ENCODE measurements at regions not wholly inside any gene's neighbourhood (a gene's known extent, or its start where the extent isn't known, plus 50 kb on each side); places are given as distances from the start of the nearest gene placed in this dataset.

GRCh38 chr2:217262911-217263310 lies 403.0 kb upstream of the TNP1 start:
- Histone ChIP-seq H3K27ac (no peak overlapping the region), H3K4me3 (no peak overlapping the region)

GRCh38 chr2:217261452-217261851 lies 401.6 kb upstream of the TNP1 start:
- no peak overlapping the region for H3K4me3 ChIP-seq
- peak overlapping the region in 1 of 21 experiments; percentile 22 for H3K27ac ChIP-seq

GRCh38 chr2:217260441-217261115 lies 400.7 kb upstream of the TNP1 start:
- Histone ChIP-seq H3K27ac (peak overlapping the region in 1 of 21 experiments; percentile 10), H3K4me3 (no peak overlapping the region)

GRCh38 chr2:217258170-217258569 lies 398.3 kb upstream of the TNP1 start:
- Histone ChIP-seq H3K4me3 (no peak overlapping the region), H3K27ac (no peak overlapping the region)

- Histone ChIP-seq H3K4me3 (no peak overlapping the region), H3K27ac (no peak overlapping the region)
Observed at GRCh38 chr2:217256251-217256650, 396.4 kb upstream of the TNP1 start.

- Histone ChIP-seq H3K4me3 (no peak overlapping the region), H3K27ac (no peak overlapping the region)
Observed at GRCh38 chr2:217254111-217254510, 394.2 kb upstream of the TNP1 start.

- H3K27ac ChIP-seq = no peak overlapping the region
- H3K4me3 ChIP-seq = no peak overlapping the region
Observed at GRCh38 chr2:217252181-217252580, 392.3 kb upstream of the TNP1 start.

GRCh38 chr2:217250013-217250524 lies 390.2 kb upstream of the TNP1 start:
- no peak overlapping the region for H3K27ac ChIP-seq

GRCh38 chr2:217249121-217250012 lies 389.5 kb upstream of the TNP1 start:
- peak overlapping the region in 2 of 21 experiments; percentile 21 to 51 for H3K27ac ChIP-seq

More at GRCh38 chr2:217250013-217250524, 390.2 kb upstream of the TNP1 start:
- H3K4me3 ChIP-seq = no peak overlapping the region

GRCh38 chr2:217248312-217248935 lies 388.6 kb upstream of the TNP1 start:
- Histone ChIP-seq H3K4me3 (no peak overlapping the region), H3K27ac (peak overlapping the region in 12 of 21 experiments; percentile 1 to 55 (median 29))

More at GRCh38 chr2:217249121-217250012, 389.5 kb upstream of the TNP1 start:
- H3K4me3 ChIP-seq = no peak overlapping the region

GRCh38 chr2:217247476-217247875 lies 387.6 kb upstream of the TNP1 start:
- H3K27ac ChIP-seq = peak overlapping the region in 4 of 21 experiments; percentile 9 to 55 (median 50)
- H3K4me3 ChIP-seq = no peak overlapping the region

GRCh38 chr2:217246108-217246507 lies 386.2 kb upstream of the TNP1 start:
- no peak overlapping the region for H3K27ac ChIP-seq
- no peak overlapping the region for H3K4me3 ChIP-seq

GRCh38 chr2:217244815-217245214 lies 385.0 kb upstream of the TNP1 start:
- no peak overlapping the region for H3K27ac ChIP-seq
- no peak overlapping the region for H3K4me3 ChIP-seq

GRCh38 chr2:217242947-217243346 lies 383.1 kb upstream of the TNP1 start:
- no peak overlapping the region for H3K27ac ChIP-seq
- H3K4me3 ChIP-seq = no peak overlapping the region

GRCh38 chr2:217231724-217232123 lies 371.9 kb upstream of the TNP1 start:
- Histone ChIP-seq H3K27ac (no peak overlapping the region), H3K4me3 (no peak overlapping the region)

GRCh38 chr2:217231212-217231611 lies 371.3 kb upstream of the TNP1 start:
- no peak overlapping the region for H3K4me3 ChIP-seq
- H3K27ac ChIP-seq = no peak overlapping the region

GRCh38 chr2:217228732-217229131 lies 368.9 kb upstream of the TNP1 start:
- H3K27ac ChIP-seq = no peak overlapping the region

GRCh38 chr2:217227794-217228193 lies 367.9 kb upstream of the TNP1 start:
- no peak overlapping the region for H3K27ac ChIP-seq

More at GRCh38 chr2:217228732-217229131, 368.9 kb upstream of the TNP1 start:
- H3K4me3 ChIP-seq = no peak overlapping the region

GRCh38 chr2:217225596-217225995 lies 365.7 kb upstream of the TNP1 start:
- Histone ChIP-seq H3K4me3 (no peak overlapping the region), H3K27ac (no peak overlapping the region)

More at GRCh38 chr2:217227794-217228193, 367.9 kb upstream of the TNP1 start:
- no peak overlapping the region for H3K4me3 ChIP-seq

All from skin epidermis (tissue), 12 donors.